GM10248 (cell line): ENCODE measurements at regions not wholly inside any gene's neighbourhood (a gene's known extent, or its start where the extent isn't known, plus 50 kb on each side); places are given as distances from the start of the nearest gene placed in this dataset.
"Not testable (repeated sequence)": the region's sequence is repeated elsewhere in the genome, so short reads cannot be mapped to it uniquely, and the experiment has no call there.

ENCODE experiments used
- CTCF ChIA-PET: fragments of 300-600 bp; sonication (Branson Sonifier 250); formaldehyde crosslinking; extraction: SDS; loops from one replicate; lab custom pipeline; 2021; ENCODE audit warnings: antibody characterized with exemption; lab: Yijun Ruan, JAX
- POLR2A ChIA-PET: fragments of 350-650 bp; sonication (Branson Sonifier 250); formaldehyde crosslinking; extraction: SDS; loops from one replicate; lab custom pipeline; 2020; ENCODE audit warnings: antibody characterized with exemption; lab: Yijun Ruan, JAX
- DNase-seq: peaks from one replicate; pipeline ENCODE4 v3.0.0; 2012; ENCODE audit errors: extremely low spot score
- TF ChIP-seq, protein P1 (sequence below): IDR thresholded peaks from 2 replicates; pipeline ENCODE4 v1.5.1; 2012; ENCODE audit warnings: mild to moderate bottlenecking, low read depth; ENCODE audit errors: extremely low read depth, missing control alignments, control extremely low read depth

DNA sequence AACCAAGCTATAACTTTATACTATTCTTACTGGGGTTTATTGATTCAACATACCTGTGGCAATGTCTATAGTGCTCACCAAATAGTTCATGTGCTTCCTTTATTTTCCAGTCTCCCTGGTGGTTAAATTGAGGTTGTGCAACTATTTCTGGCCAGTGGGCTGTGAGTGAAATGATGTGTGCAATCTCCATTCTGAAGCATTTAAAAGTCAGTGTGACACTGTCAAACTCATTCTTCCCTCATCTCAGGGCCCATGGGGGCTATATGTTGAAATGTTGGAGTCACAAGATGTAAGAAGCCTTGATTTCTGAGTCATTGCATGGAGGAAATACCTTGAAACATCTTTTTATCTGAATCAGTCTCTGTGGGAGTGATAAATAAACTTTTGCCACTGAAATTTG, 414.3 kb upstream of the RPS6KA3 start:
- CTCF ChIA-PET = interaction anchor here (1.0 kb wide), 1 partner anchor 47 kb away, joined by 3 read pairs; no protein-coding TSS in a partner anchor
- DNase-seq = no peak
- POLR2A ChIA-PET = no interaction called here
- TF ChIP-seq, protein P1, sequence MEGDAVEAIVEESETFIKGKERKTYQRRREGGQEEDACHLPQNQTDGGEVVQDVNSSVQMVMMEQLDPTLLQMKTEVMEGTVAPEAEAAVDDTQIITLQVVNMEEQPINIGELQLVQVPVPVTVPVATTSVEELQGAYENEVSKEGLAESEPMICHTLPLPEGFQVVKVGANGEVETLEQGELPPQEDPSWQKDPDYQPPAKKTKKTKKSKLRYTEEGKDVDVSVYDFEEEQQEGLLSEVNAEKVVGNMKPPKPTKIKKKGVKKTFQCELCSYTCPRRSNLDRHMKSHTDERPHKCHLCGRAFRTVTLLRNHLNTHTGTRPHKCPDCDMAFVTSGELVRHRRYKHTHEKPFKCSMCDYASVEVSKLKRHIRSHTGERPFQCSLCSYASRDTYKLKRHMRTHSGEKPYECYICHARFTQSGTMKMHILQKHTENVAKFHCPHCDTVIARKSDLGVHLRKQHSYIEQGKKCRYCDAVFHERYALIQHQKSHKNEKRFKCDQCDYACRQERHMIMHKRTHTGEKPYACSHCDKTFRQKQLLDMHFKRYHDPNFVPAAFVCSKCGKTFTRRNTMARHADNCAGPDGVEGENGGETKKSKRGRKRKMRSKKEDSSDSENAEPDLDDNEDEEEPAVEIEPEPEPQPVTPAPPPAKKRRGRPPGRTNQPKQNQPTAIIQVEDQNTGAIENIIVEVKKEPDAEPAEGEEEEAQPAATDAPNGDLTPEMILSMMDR = no peak

GRCh38 chrX:20672476-20672875, 405.8 kb upstream of the RPS6KA3 start:
- POLR2A ChIA-PET = no interaction called here
- DNase-seq = no peak
- TF ChIP-seq, protein P1 = no peak
- CTCF ChIA-PET = no interaction called here

DNA sequence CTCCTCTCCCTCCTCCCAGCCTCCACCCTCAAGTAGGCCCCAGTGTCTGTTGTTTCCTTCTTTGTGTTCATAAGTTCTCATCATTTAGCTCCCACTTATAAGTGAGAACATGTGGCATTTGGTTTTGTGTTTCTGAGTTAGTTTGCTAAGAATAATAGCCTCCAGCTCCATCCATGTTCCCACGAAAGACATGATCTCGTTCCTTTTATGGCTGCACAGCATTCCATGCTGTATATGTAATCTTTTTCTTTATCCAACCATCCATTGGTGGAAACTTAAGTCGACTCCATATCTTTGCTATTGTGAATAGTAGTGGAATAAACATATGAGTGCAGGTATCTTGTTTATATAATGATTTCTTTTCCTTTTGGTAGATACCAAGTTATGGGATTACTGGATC, 405.0 kb upstream of the RPS6KA3 start:
- DNase-seq, CTCF ChIA-PET, POLR2A ChIA-PET: not testable (repeated sequence)

- POLR2A ChIA-PET = no interaction called here
- TF ChIP-seq, protein P1 = no peak
- CTCF ChIA-PET = no interaction called here
- DNase-seq = no peak
Observed at GRCh38 chrX:20670611-20671010, 403.9 kb upstream of the RPS6KA3 start.

- TF ChIP-seq, protein P1 = no peak
- ChIA-PET POLR2A (no interaction called here), CTCF (no interaction called here)
- no peak for DNase-seq
Observed at GRCh38 chrX:20668550-20668949, 401.8 kb upstream of the RPS6KA3 start.

DNA sequence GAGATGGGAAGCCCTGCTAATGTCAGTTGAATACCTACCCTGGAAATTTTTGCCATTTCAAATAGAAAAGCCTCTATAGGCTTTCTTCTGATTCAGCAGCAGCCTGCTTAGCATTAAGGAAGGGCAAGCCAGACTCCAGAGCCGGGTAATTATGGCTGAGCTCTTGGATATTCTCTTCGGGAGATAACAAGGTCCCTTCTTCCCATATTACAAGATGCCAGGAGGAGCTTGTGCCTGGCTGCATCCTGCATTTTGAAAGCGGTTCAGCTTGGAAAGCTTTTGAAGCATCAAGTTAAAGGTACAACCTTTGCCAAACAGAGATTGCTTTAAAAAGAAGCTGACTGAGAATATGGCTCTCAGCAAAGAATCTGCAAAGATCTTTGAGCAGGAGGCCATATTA, 399.6 kb upstream of the RPS6KA3 start:
- no peak for DNase-seq
- CTCF ChIA-PET = no interaction called here
- POLR2A ChIA-PET = no interaction called here
- TF ChIP-seq, protein P1 = no peak

- CTCF ChIA-PET = no interaction called here
- TF ChIP-seq, protein P1 = no peak
- no peak for DNase-seq
- POLR2A ChIA-PET = no interaction called here
Observed at GRCh38 chrX:20665481-20665880, 398.8 kb upstream of the RPS6KA3 start.
